WTC11 (cell line): ENCODE measurements at regions not wholly inside any gene's neighbourhood (a gene's known extent, or its start where the extent isn't known, plus 50 kb on each side); places are given as distances from the start of the nearest gene placed in this dataset.

Source experiments
- ATAC-seq: fragments of 200-7000 bp; cut with Tn5 transposase; 2 replicates; pipeline ENCODE4 v1.10.0; 2021; ENCODE audit warnings: mild to moderate bottlenecking, moderate library complexity
- CTCF ChIA-PET: fragments of 300-600 bp; sonication (Branson Sonifier 250); formaldehyde crosslinking; loops from one replicate; lab custom pipeline; 2021; ENCODE audit warnings: antibody characterized with exemption; lab: Charles Lee
- POLR2A ChIA-PET: fragments of 350-600 bp; sonication (Branson Sonifier 250); formaldehyde crosslinking; loops from one replicate; lab custom pipeline; 2021; ENCODE audit warnings: antibody characterized with exemption; lab: Charles Lee
- DNase-seq: peaks from one replicate; pipeline ENCODE4 v3.0.0; 2021; ENCODE audit warnings: low spot score
- H3K27ac Mint-ChIP-seq: 2 replicates; pipeline ENCODE4 v1.8.0; 2021; ENCODE audit warnings: mixed read lengths
- H3K27me3 Mint-ChIP-seq: 2 replicates; pipeline ENCODE4 v1.8.0; 2021; ENCODE audit warnings: low read depth, mild to moderate bottlenecking, moderate library complexity, mixed read lengths
- H3K36me3 Mint-ChIP-seq: 2 replicates; pipeline ENCODE4 v1.8.0; 2021; ENCODE audit warnings: mixed read lengths
- H3K4me1 Mint-ChIP-seq: 2 replicates; pipeline ENCODE4 v1.8.0; 2022; ENCODE audit warnings: mixed read lengths
- H3K4me3 Mint-ChIP-seq: 2 replicates; pipeline ENCODE4 v1.8.0; 2021; ENCODE audit warnings: mild to moderate bottlenecking, moderate library complexity, mixed read lengths
- H3K9me3 Mint-ChIP-seq: 2 replicates; pipeline ENCODE4 v1.8.0; 2021; ENCODE audit warnings: mixed read lengths
- AR ChIP-seq: fragments of 250-450 bp; sonication (Bioruptor Pico); IDR thresholded peaks from 2 replicates; pipeline ENCODE4 v1.9.0; 2021; ENCODE audit warnings: mild to moderate bottlenecking
- ERG ChIP-seq: fragments of 250-450 bp; sonication (Bioruptor Pico); IDR thresholded peaks from 2 replicates; pipeline ENCODE4 v1.8.0; 2021; ENCODE audit warnings: mild to moderate bottlenecking
- ETV6 ChIP-seq: sonication (generic); formaldehyde crosslinking; IDR thresholded peaks from 2 replicates; pipeline ENCODE4 v1.8.1; 2022; ENCODE audit warnings: mild to moderate bottlenecking, missing genetic modification reagents
- FOXJ3 ChIP-seq: sonication (generic); formaldehyde crosslinking; IDR thresholded peaks from 2 replicates; pipeline ENCODE4 v1.9.0; 2021; ENCODE audit warnings: missing genetic modification reagents, mild to moderate bottlenecking, borderline replicate concordance
- FOXP4 ChIP-seq: sonication (generic); formaldehyde crosslinking; IDR thresholded peaks from 2 replicates; pipeline ENCODE4 v1.8.0; 2022; ENCODE audit warnings: mild to moderate bottlenecking, missing genetic modification reagents
- IRF2 ChIP-seq: sonication (generic); formaldehyde crosslinking; IDR thresholded peaks from 2 replicates; pipeline ENCODE4 v1.8.0; 2022; ENCODE audit warnings: low read depth, missing genetic modification reagents, borderline replicate concordance
- MLX ChIP-seq: sonication (generic); formaldehyde crosslinking; IDR thresholded peaks from 2 replicates; pipeline ENCODE4 v1.8.1; 2023; ENCODE audit warnings: mild to moderate bottlenecking, missing genetic modification reagents, moderate library complexity
- RELA ChIP-seq: sonication (generic); formaldehyde crosslinking; IDR thresholded peaks from 2 replicates; pipeline ENCODE4 v1.8.1; 2022; ENCODE audit warnings: missing genetic modification reagents, mild to moderate bottlenecking, borderline replicate concordance
- SOX15 ChIP-seq: fragments of 250-450 bp; sonication (Bioruptor Pico); IDR thresholded peaks from 2 replicates; pipeline ENCODE4 v1.9.0; 2021; ENCODE audit warnings: mild to moderate bottlenecking
- STAT6 ChIP-seq: sonication (generic); formaldehyde crosslinking; conservative IDR thresholded peaks from 2 replicates; pipeline ENCODE4 v1.8.1; 2023; ENCODE audit warnings: mild to moderate bottlenecking, low read depth, missing genetic modification reagents, moderate library complexity
- TEAD1 ChIP-seq: sonication (generic); formaldehyde crosslinking; IDR thresholded peaks from 2 replicates; pipeline ENCODE4 v1.8.0; 2022; ENCODE audit warnings: mild to moderate bottlenecking, missing genetic modification reagents
- USF2 ChIP-seq: sonication (generic); formaldehyde crosslinking; IDR thresholded peaks from 2 replicates; pipeline ENCODE4 v1.8.1; 2023; ENCODE audit warnings: mild to moderate bottlenecking, missing genetic modification reagents, moderate library complexity
- ZNF232 ChIP-seq: sonication (generic); formaldehyde crosslinking; IDR thresholded peaks from 2 replicates; pipeline ENCODE4 v1.8.0; 2022; ENCODE audit warnings: mild to moderate bottlenecking, missing genetic modification reagents
- ZNF263 ChIP-seq: sonication (generic); formaldehyde crosslinking; IDR thresholded peaks from 2 replicates; pipeline ENCODE4 v1.8.1; 2022; ENCODE audit warnings: low read depth, mild to moderate bottlenecking, moderate library complexity, missing genetic modification reagents
- ZNF281 ChIP-seq: sonication (generic); formaldehyde crosslinking; IDR thresholded peaks from 2 replicates; pipeline ENCODE4 v1.8.0; 2023; ENCODE audit warnings: mild to moderate bottlenecking, missing genetic modification reagents
- ZNF532 ChIP-seq: fragments of 250-450 bp; sonication (Bioruptor Pico); IDR thresholded peaks from 2 replicates; pipeline ENCODE4 v1.9.0; 2021; ENCODE audit warnings: mild to moderate bottlenecking, borderline replicate concordance

GRCh38 chr3:159057621-159058020 lies 255.8 kb downstream of the MFSD1 start:
- H3K36me3 Mint-ChIP-seq, result no peaks in the 10 kb centered on the region
- CTCF ChIA-PET, result no interaction called here
- DNase-seq (no peak), ATAC-seq (no peak)
- H3K27me3 Mint-ChIP-seq, result no peaks in the 10 kb centered on the region
- TF ChIP-seq USF2 (CRISPR knock-in tag) (no peak), FOXJ3 (no peak), SOX15 (CRISPR knock-in tag) (no peak), ETV6 (CRISPR knock-in tag) (no peak), IRF2 (no peak), ZNF263 (no peak), AR (CRISPR knock-in tag) (no peak), RELA (CRISPR knock-in tag) (no peak), MLX (CRISPR knock-in tag) (no peak), ERG (CRISPR knock-in tag) (no peak), STAT6 (CRISPR knock-in tag) (no peak), ZNF281 (CRISPR knock-in tag) (no peak), TEAD1 (no peak), ZNF532 (no peak), ZNF232 (CRISPR knock-in tag) (no peak), FOXP4 (CRISPR knock-in tag) (no peak)
- POLR2A ChIA-PET, result no interaction called here
- peaks cover 9% of the 10 kb centered on the region for H3K4me1 Mint-ChIP-seq
- no peak overlapping the region for H3K27ac Mint-ChIP-seq
- peaks cover under 1% of the 10 kb centered on the region; the same call in 1 of the 2 replicates for H3K9me3 Mint-ChIP-seq
- H3K4me3 Mint-ChIP-seq, result no peak overlapping the region
